T-helper 1 cell treated with Interleukin-12 subunit alpha and Interleukin-12 subunit beta and Interleukin-4 antibody, amounts not matched to agents 30 ng/mL and 1 ng/mL, for 36 hours (primary cell): ENCODE measurements at regions not wholly inside any gene's neighbourhood (a gene's known extent, or its start where the extent isn't known, plus 50 kb on each side); places are given as distances from the start of the nearest gene placed in this dataset.

Source experiments
- intact Hi-C: fragments of 100-400 bp; cut with micrococcal nuclease; formaldehyde crosslinking; loops from one replicate; pipeline ENCODE4 v1.15.1; 2024

DNA sequence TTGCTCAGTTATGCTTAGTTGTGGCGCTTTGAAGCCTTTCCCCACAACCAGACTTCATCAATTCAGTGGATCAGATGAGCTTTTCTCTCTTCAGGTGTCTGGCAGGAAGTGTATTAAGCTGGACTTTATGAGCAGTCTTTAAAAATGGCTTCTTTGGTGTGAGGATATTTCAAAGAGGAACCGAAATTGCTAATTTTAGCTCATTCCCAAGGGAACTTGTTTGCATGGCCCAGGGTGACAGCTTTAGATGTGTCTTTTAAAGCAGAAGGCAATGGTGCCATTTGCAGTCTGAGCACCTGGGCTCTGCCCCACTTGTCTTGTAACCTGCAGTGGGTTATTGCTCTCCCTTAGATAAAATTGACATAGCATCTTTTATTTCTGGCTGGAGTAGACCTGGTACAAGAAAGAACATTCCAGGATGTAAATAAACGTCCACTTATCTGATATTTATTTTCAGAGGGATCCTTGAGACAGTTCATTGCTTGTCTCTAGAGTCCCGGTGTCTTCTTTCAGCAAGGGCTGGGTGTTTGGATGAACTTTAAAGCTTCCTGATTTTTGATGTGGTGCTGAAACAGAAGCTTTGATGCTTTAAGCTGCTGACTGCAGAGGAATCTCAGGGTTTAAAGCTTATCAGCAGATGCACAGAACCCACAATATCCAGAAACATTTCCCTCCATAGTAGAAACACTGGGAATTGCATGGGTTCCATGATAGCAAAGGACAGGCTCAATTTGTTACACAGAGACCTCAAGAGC, 241.7 kb downstream of the ADGRL2 start:
- intact Hi-C loops: no loop called here
